ENCODE measurements at regions not wholly inside any gene's neighbourhood (a gene's known extent, or its start where the extent isn't known, plus 50 kb on each side); places are given as distances from the start of the nearest gene placed in this dataset.

DNA sequence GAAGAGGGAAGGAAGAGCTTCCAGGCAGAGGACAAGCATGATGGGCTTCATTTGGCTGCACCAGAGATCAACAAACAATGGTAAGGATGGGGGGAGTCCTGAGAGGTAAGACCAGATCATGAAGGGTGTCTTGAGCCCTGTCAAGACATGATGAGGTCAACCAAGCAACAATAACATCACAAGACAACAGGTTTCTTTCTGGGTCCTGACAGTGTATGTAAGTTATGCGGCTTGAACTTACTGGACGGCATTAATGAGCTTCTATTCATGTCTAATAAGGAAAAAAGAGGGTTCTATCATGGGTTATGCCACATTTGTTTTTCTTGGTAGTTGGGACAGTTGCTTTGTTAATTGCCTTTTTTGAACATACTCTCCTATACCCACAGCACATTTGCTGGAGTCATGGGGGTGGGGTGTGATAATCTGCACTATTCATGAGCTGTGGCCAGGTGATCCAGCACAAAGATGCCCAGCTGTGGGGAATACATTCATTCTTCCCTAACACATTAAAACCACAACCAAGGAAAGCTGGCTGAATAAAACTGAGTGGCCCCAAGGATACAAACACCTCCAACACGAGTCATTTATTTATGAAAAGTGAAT lies 168.8 kb upstream of the KLF14 start:
- TF ChIP-seq, protein P1, sequence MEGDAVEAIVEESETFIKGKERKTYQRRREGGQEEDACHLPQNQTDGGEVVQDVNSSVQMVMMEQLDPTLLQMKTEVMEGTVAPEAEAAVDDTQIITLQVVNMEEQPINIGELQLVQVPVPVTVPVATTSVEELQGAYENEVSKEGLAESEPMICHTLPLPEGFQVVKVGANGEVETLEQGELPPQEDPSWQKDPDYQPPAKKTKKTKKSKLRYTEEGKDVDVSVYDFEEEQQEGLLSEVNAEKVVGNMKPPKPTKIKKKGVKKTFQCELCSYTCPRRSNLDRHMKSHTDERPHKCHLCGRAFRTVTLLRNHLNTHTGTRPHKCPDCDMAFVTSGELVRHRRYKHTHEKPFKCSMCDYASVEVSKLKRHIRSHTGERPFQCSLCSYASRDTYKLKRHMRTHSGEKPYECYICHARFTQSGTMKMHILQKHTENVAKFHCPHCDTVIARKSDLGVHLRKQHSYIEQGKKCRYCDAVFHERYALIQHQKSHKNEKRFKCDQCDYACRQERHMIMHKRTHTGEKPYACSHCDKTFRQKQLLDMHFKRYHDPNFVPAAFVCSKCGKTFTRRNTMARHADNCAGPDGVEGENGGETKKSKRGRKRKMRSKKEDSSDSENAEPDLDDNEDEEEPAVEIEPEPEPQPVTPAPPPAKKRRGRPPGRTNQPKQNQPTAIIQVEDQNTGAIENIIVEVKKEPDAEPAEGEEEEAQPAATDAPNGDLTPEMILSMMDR (IDR thresholded peaks at IDR 0.05) = no peak
- peaks cover 12% of the 10 kb centered on the region for H3K79me2 ChIP-seq (ENCODE audit: insufficient read depth, low read length)
- peak overlapping the region in 6 of 7 donors; percentile 79 to 96 (median 88) for H3K27ac Mint-ChIP-seq
- peaks cover 0 to 3% of the 10 kb centered on the region in 2 donors for H3K36me3 ChIP-seq (replicated peaks in 1 of 2; ENCODE audit: control insufficient read depth in 1 of 2, insufficient read depth in 2 of 2, low read length in 2 of 2)
- H3K36me3 Mint-ChIP-seq = peaks cover 50 to 74% of the 10 kb centered on the region in 2 donors
- peaks cover 10% of the 10 kb centered on the region for H4K20me1 ChIP-seq (ENCODE audit: insufficient read depth, low read length)
- no CpG with 5 or more reads among the region's 3 CpGs for WGBS (ENCODE audit: insufficient coverage)
- H3K27me3 Mint-ChIP-seq (ENCODE audit: low read depth in 3 of 3) = no peaks in the 10 kb centered on the region
- H3K4me1 Mint-ChIP-seq = peaks cover 51% of the 10 kb centered on the region
- no peaks in the 10 kb centered on the region for H3K27me3 ChIP-seq (ENCODE audit: control insufficient read depth in 2 of 2, insufficient read depth in 2 of 2, low read length in 2 of 2)
- H3K27ac ChIP-seq (ENCODE audit: low read depth in 1 of 2, low read length in 2 of 2) = peak overlapping the region in 1 of 2 donors; percentile 78
- peaks cover 9 to 24% of the 10 kb centered on the region in 2 donors for H3K4me1 ChIP-seq (ENCODE audit: control insufficient read depth in 1 of 2, insufficient read depth in 2 of 2, low read length in 2 of 2)
- no peaks in the 10 kb centered on the region for H3K9me3 Mint-ChIP-seq
- DNase-seq = no peak
- H3K9me3 ChIP-seq (replicated peaks in 1 of 2; ENCODE audit: control insufficient read depth in 1 of 2, insufficient read depth in 1 of 2, low read length in 2 of 2) = no peaks in the 10 kb centered on the region
- no peak overlapping the region for H3K4me3 ChIP-seq (replicated peaks in 1 of 3; ENCODE audit: low read depth in 2 of 3, low read length in 3 of 3)
- intact Hi-C loops (cut with micrococcal nuclease) = loop anchor here in 1 of 2 donors (5.0 kb wide), 2 partner anchors 39 to 59 kb away; no protein-coding TSS in a partner anchor
- no peak overlapping the region for H3K4me3 Mint-ChIP-seq
- no peak overlapping the region for H3K4me2 ChIP-seq (replicated peaks; ENCODE audit: extremely low read depth, low read length, poor library complexity, severe bottlenecking)
- no peak overlapping the region for H3K9ac ChIP-seq (ENCODE audit: insufficient read depth, low read length, poor library complexity, severe bottlenecking)
- H2AFZ ChIP-seq (ENCODE audit: insufficient read depth, low read depth, low read length, poor library complexity, severe bottlenecking) = no peak overlapping the region

DNA sequence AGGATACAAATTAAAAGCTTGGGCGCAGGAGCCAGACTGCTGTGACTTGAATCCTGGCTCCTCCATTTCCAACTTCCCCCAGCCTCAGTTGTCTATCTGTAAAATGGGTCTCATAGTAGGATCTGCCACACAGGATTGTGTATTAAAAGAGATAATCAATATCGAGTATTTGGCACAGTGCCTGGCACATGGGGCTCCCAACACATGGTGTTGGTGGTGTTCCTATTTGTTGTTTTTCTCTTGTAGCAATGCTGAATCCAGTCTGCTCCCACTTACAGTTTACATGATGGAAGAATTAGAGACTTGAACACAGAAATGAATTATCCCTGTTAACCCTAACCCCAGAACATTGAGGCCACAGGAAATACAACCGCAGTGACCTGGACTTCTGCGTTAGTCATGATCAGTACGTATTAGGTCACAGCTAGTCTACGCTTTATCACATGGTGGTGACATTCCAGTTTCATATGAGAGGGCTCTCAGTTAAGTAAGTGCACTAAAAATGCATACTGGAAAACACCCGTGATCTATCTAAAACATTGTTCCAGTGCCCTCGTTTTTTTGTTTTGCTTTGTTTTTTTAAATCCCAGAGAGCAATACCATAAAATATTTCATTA lies 169.5 kb upstream of the KLF14 start:
- Mint-ChIP-seq H3K9me3 (no peaks in the 10 kb centered on the region), H3K27ac (peak overlapping the region; percentile 80 to 96 (median 90)), H3K27me3 (ENCODE audit: low read depth in 3 of 3) (no peaks in the 10 kb centered on the region), H3K36me3 (peaks cover 49 to 70% of the 10 kb centered on the region in 2 donors), H3K4me3 (no peak overlapping the region), H3K4me1 (peaks cover 51% of the 10 kb centered on the region)
- Histone ChIP-seq H3K9ac (ENCODE audit: insufficient read depth, low read length, poor library complexity, severe bottlenecking) (peak overlapping the region; percentile 17), H4K20me1 (ENCODE audit: insufficient read depth, low read length) (peaks cover 6% of the 10 kb centered on the region), H3K27ac (ENCODE audit: low read depth in 1 of 2, low read length in 2 of 2) (peak overlapping the region in 1 of 2 donors; percentile 78), H3K36me3 (replicated peaks in 1 of 2; ENCODE audit: control insufficient read depth in 1 of 2, insufficient read depth in 2 of 2, low read length in 2 of 2) (no peaks in the 10 kb centered on the region), H3K9me3 (replicated peaks in 1 of 2; ENCODE audit: control insufficient read depth in 1 of 2, insufficient read depth in 1 of 2, low read length in 2 of 2) (no peaks in the 10 kb centered on the region), H3K79me2 (ENCODE audit: insufficient read depth, low read length) (peaks cover 15% of the 10 kb centered on the region), H3K4me2 (replicated peaks; ENCODE audit: extremely low read depth, low read length, poor library complexity, severe bottlenecking) (no peak overlapping the region), H3K27me3 (ENCODE audit: control insufficient read depth in 2 of 2, insufficient read depth in 2 of 2, low read length in 2 of 2) (no peaks in the 10 kb centered on the region), H3K4me3 (replicated peaks in 1 of 3; ENCODE audit: low read depth in 2 of 3, low read length in 3 of 3) (no peak overlapping the region), H3K4me1 (ENCODE audit: control insufficient read depth in 1 of 2, insufficient read depth in 2 of 2, low read length in 2 of 2) (peaks cover 9 to 24% of the 10 kb centered on the region in 2 donors), H2AFZ (ENCODE audit: insufficient read depth, low read depth, low read length, poor library complexity, severe bottlenecking) (no peak overlapping the region)
- intact Hi-C loops (cut with micrococcal nuclease) = loop anchor here in 1 of 2 donors (5.0 kb wide), 2 partner anchors 39 to 59 kb away; no protein-coding TSS in a partner anchor
- 78% methylated on average over 2 of the region's 8 CpGs for WGBS (ENCODE audit: insufficient coverage)
- TF ChIP-seq, protein P1 (IDR thresholded peaks at IDR 0.05) = no peak
- peak; percentile 83 to 96 (median 85) for DNase-seq

Measured in CD14-positive monocyte (primary cell).